ENCODE measurements at regions not wholly inside any gene's neighbourhood (a gene's known extent, or its start where the extent isn't known, plus 50 kb on each side); places are given as distances from the start of the nearest gene placed in this dataset.
"Not testable (repeated sequence)": the region's sequence is repeated elsewhere in the genome, so short reads cannot be mapped to it uniquely, and the experiment has no call there.

DNA sequence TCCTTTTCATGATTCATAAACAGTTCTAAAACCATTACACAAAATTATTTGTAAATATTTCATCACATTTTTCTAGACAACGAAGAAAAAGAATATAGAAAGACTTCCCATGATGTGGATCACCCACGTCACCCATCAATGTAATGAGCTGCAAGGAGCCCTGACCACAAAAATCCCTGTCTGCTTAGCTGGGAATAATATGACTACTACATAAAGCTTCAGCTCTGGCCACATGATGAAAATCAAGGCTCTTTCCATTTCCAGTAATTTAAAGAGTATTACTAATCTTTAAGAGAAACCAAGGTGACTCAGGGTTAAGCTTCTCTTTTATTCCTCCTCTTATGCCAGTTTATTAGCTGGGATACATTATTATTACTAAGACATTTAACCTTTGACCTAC lies 180.8 kb upstream of the CACNA2D1 start:
- no peak for DNase-seq

GRCh38 chr7:82623812-82624211 lies 180.2 kb upstream of the CACNA2D1 start:
- no peak for DNase-seq

- DNase-seq, result no peak
Measured at GRCh38 chr7:82617156-82617555, 173.6 kb upstream of the CACNA2D1 start.

GRCh38 chr7:82616059-82616728 lies 172.6 kb upstream of the CACNA2D1 start:
- DNase-seq, result no peak

GRCh38 chr7:82615527-82615926 lies 171.9 kb upstream of the CACNA2D1 start:
- no peak for DNase-seq

DNA sequence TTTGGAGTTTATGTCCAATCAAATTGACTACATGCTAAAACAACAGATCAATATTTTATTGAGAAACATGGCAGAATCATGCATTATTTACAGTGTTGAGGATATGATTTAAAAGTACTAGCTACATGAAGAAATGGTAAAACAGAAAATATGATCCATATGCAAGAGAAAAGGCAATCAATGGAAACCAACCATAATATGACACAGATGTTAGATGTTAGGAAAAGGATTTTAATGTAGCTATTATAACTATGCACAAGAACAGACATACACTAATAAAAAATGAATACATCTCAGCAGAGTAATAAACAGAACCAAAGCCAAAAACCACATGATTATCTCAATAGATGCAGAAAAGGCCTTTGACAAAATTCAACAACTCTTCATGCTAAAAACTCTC lies 166.2 kb upstream of the CACNA2D1 start:
- DNase-seq, result no peak

DNA sequence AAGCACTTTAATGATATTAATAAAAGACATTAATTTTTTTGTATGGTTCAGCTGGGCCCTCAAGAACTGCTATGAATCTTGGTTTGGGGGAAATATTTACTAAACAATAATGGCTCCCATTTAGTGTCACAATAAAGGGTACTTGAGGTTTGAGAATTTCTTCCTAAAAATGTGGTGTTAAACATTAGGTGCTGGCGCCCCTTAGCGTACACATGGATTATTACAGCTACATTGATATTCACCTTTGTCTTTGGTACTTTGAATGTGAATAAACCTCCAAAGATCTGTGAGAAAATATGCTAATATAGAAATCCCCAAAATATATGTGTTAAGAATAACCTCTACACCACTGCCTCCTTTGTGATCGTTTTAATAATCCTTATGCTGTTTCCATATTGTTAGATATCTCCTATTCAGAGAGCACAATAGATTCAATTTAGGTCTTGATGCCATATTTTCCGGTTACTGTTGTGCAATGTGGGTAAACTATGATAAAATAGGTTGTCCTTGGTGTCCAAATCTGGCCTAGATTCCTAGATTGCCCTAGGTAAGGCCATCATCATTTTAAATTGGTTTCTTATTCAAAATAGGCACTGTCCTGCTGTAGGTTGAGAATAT lies 161.8 kb upstream of the CACNA2D1 start:
- peak; percentile 72 for DNase-seq

- no peak for DNase-seq
Measured at GRCh38 chr7:82602066-82602465, 158.5 kb upstream of the CACNA2D1 start.

DNA sequence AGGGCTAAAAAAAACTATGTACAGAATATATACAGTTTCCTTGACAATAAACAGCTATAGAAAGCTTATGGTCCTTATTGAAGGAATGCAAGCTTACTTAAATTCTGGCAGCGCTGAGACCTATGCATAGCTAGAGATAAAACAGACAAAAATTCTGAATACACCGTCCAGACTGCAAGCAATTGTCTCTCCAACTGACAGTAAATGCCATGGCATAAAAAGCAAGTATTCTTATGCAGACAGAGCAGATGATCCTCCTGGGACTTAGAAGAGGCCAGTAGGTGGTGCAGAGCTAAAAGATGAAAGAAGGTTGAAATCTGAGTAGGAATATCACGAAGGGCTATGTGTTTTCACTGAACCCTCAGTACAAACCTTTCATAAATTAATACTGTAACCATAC lies 157.0 kb upstream of the CACNA2D1 start:
- peak; percentile 10 for DNase-seq

GRCh38 chr7:82599895-82600294 lies 156.3 kb upstream of the CACNA2D1 start:
- no peak for DNase-seq

- no peak for DNase-seq
Measured at GRCh38 chr7:82598958-82599357, 155.4 kb upstream of the CACNA2D1 start.

GRCh38 chr7:82595795-82596194 lies 152.2 kb upstream of the CACNA2D1 start:
- DNase-seq, result not testable (repeated sequence)

GRCh38 chr7:82595176-82595575 lies 151.6 kb upstream of the CACNA2D1 start:
- DNase-seq, result peak; percentile 17

DNA sequence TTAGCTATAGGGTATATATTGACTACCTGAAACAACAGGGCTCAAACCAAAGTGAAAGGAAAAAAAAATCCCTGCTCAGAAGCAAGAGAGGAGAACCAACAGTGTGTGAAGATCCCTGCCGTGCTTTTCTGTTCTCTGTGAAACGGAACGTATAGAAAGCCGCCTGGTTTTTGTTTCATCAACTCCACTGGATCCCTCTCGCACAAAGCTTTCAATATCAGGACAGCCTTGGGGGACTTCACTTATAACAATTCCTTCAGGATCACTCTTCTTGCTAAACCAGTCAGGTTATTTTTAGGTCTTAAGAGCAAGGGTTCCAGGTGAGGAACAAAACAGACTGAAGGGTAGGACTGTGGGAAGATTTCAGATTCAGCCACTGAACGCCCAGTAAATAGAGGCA lies 151.1 kb upstream of the CACNA2D1 start:
- DNase-seq, result peak; percentile 89

DNA sequence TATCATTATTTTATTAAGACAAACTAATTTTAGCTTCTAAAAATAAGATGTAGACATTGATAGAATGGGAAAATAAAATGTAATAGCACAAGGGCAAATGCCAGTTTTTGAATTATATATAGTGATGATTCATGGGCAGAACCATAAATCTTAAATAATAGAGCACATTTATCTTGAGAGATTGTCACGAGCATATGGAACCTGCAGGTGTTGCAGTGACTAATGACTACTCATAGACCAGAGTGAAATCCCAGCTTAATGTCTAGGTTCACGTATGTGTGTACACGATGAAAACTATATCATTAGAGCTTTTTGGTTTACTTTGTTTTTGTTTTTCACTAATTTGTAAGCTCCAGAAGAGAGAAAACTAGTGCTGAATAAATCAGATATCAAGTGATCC lies 150.2 kb upstream of the CACNA2D1 start:
- DNase-seq, result peak; percentile 39

GRCh38 chr7:82592416-82592815 lies 148.8 kb upstream of the CACNA2D1 start:
- DNase-seq, result no peak

GRCh38 chr7:82579047-82579446 lies 135.5 kb upstream of the CACNA2D1 start:
- DNase-seq, result no peak

DNA sequence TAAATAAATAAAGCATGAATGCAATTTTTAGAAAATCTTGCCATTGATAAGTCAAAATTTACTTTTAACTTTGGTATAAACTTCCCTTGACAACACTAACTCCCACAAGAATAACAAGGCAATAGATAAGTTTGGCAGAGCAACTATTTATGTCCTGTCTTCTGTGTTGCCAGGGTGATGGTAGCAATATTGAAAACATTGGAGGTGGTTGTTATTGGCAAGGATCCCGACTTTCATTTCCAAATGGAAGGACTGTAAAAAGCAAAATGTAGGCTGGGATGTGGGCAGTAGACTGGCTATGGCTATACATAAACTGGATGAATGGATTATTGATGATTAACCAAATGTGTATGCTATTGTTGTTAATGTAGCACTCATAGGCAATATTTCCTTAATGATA lies 134.9 kb upstream of the CACNA2D1 start:
- DNase-seq, result no peak

- peak; percentile 92 for DNase-seq
Measured at GRCh38 chr7:82572195-82572880, 128.8 kb upstream of the CACNA2D1 start.

DNA sequence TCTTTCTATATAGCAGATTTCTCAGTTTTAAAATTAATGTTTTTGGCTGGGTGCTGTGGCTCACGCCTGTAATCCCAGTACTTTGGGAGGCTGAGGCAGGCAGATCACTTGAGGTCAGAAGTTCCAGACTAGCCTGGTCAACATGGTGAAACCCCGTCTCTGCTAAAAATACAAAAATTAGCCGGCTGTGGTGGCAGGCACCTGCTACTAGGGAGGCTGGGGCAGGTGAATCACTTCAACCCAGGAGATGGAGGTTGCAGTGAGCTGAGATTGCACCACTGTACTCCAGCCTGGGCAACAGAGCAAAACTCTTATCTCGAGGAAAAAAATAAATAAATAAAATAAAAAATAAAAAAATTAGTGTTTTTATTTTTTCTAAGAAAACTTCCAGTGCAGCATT lies 127.5 kb upstream of the CACNA2D1 start:
- not testable (repeated sequence) for DNase-seq

- DNase-seq, result no peak
Measured at GRCh38 chr7:82567841-82568240, 124.3 kb upstream of the CACNA2D1 start.

GRCh38 chr7:82567356-82567755 lies 123.8 kb upstream of the CACNA2D1 start:
- DNase-seq, result no peak

DNA sequence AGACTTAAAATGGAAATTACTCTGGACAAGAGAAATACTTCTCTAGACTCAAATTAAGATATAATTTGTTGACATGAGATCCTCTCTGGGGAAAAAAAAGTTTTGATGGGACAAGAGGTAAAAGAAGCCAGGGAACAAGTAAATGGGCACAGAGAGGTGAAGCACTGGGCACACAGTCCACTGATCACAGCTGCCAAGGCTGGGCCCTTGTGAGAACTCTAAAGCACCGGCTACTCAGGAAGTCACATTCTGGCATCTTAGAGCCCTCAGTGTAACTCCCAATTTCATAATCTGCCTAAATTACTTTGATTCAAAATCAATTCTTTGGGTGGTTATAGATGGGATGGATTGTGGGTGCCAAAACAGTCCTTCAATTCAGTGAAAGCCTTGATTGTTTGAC lies 123.2 kb upstream of the CACNA2D1 start:
- no peak for DNase-seq

- no peak for DNase-seq
Measured at GRCh38 chr7:82562716-82563404, 119.3 kb upstream of the CACNA2D1 start.

Measured in NCI-H345 (cell line).